CD4-positive, alpha-beta T cell (primary cell): ENCODE measurements at regions not wholly inside any gene's neighbourhood (a gene's known extent, or its start where the extent isn't known, plus 50 kb on each side); places are given as distances from the start of the nearest gene placed in this dataset.

ENCODE experiments used
- ATAC-seq: fragments of 200-7000 bp; cut with Tn5 transposase; one replicate; pipeline ENCODE4 v1.10.0; 2022; ENCODE audit warnings: mild to moderate bottlenecking; ENCODE audit not compliant: poor library complexity
- CTCF ChIA-PET: fragments of 350-600 bp; sonication (Branson Sonifier 250); formaldehyde crosslinking; loops from one replicate; lab custom pipeline; 2021; ENCODE audit warnings: antibody characterized with exemption, inconsistent platforms; lab: Charles Lee
- POLR2A ChIA-PET: fragments of 350-600 bp; sonication (Branson Sonifier 250); formaldehyde crosslinking; loops from one replicate; lab custom pipeline; 2021; ENCODE audit warnings: antibody characterized with exemption, inconsistent platforms; lab: Charles Lee
- DNase-seq, 14 experiments: peaks; one replicate each; pipeline ENCODE4 v3.0.0-alpha.2; 2013 to 2020; ENCODE audit warnings: mixed read lengths in 2 of 14
- H3K27ac ChIP-seq, 2 donors: one replicate each; pipeline versions ENCODE4 v1.5.1 to v1.7.0; 2013; ENCODE audit warnings: low read length in 2 of 2, low read depth in 1 of 2, mild to moderate bottlenecking in 1 of 2
- H3K27me3 ChIP-seq, 2 experiments: 1 replicate in 1 of 2; 2 replicates in 1 of 2; pipeline versions ENCODE4 v1.6.1 to v1.7.0; 2013; ENCODE audit warnings: low read length in 2 of 2, control low read depth in 1 of 2, mild to moderate bottlenecking in 1 of 2, moderate library complexity in 1 of 2; ENCODE audit not compliant: insufficient read depth in 2 of 2, control insufficient read depth in 1 of 2
- H3K36me3 ChIP-seq: one replicate; pipeline ENCODE4 v1.6.1; 2013; ENCODE audit warnings: low read length, control low read depth; ENCODE audit not compliant: insufficient read depth
- H3K4me1 ChIP-seq: one replicate; pipeline ENCODE4 v1.6.1; 2013; ENCODE audit warnings: low read length, control low read depth; ENCODE audit not compliant: insufficient read depth
- H3K4me3 ChIP-seq: one replicate; pipeline ENCODE4 v1.5.1; 2013; ENCODE audit warnings: mild to moderate bottlenecking, low read length, moderate library complexity
- H3K9me3 ChIP-seq, 2 experiments: 1 replicate in 1 of 2; 2 replicates in 1 of 2; pipeline versions ENCODE4 v1.6.1 to v1.7.0; 2013; ENCODE audit warnings: low read length in 2 of 2, mild to moderate bottlenecking in 2 of 2, control low read depth in 1 of 2, moderate library complexity in 1 of 2; ENCODE audit not compliant: control insufficient read depth in 1 of 2, insufficient read depth in 1 of 2
- H3K27ac Mint-ChIP-seq: one replicate; pipeline ENCODE4 v1.8.0; 2020; ENCODE audit warnings: mixed read lengths
- H3K27me3 Mint-ChIP-seq: one replicate; pipeline ENCODE4 v1.8.0; 2021; ENCODE audit warnings: mixed read lengths
- H3K36me3 Mint-ChIP-seq: one replicate; pipeline ENCODE4 v1.8.0; 2021; ENCODE audit warnings: low read depth, mixed read lengths
- H3K4me1 Mint-ChIP-seq: one replicate; pipeline ENCODE4 v1.8.0; 2021; ENCODE audit warnings: low read depth, mixed read lengths
- H3K4me3 Mint-ChIP-seq: one replicate; pipeline ENCODE4 v1.8.0; 2020; ENCODE audit warnings: mild to moderate bottlenecking, mixed read lengths
- H3K9me3 Mint-ChIP-seq: one replicate; pipeline ENCODE4 v1.8.0; 2020; ENCODE audit warnings: mixed read lengths
- intact Hi-C, 2 experiments: fragments of 100-400 bp; cut with DNase I in 1 of 2; cut with micrococcal nuclease in 1 of 2; formaldehyde crosslinking; loops; one replicate each; pipeline versions ENCODE4 v1.15.1 to v1.9.0; 2023 to 2025; cut with DNase I, micrococcal nuclease
- TF ChIP-seq, protein P1 (sequence below): fragments of 200-600 bp; IDR thresholded peaks from one replicate; pipeline ENCODE4 v1.8.0; 2022; ENCODE audit warnings: antibody characterized with exemption, mild to moderate bottlenecking

DNA sequence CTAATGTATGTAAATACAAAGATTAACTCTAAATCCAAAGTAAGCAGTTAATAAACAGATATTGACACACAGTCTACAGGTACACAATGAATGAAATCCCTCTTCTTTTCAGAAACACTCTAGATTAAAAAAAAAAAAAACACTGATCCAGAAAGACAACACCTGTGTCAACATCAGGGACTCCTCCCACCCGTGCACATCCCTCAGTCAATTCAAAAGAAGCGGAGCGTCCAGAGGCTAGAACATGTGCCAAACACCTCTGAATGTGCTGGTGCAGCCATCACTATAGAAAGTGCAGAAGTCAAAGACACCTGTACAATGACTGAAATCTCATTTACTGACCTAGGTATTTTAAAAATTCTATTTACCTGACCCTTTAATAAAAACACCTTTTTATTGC, 622.6 kb upstream of the ID2 start:
- no peak overlapping the region for H3K27ac Mint-ChIP-seq
- CTCF ChIA-PET, result no interaction called here
- H3K27me3 ChIP-seq, result no peaks in the 10 kb centered on the region

DNA sequence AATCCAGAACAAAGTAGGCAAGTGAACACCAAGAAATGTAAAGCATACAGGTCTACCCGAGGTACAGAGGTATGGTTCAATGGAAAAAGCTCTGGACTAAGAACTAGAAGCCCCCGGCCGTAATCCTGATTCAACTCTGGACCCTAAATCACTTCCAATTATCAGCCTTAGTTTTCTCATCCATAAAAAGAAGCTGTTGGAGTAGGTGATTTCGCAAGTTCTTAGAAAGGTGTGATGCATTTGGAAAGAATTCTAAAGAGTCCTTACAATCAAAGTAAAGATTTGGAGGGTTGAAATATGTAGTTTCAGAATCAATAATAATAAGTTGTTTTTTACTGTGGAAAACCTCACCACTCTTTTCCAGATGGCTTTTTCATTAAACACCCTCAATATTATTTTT, 622.1 kb upstream of the ID2 start:
- Histone ChIP-seq H3K27ac (no peak overlapping the region), H3K27me3 (no peaks in the 10 kb centered on the region), H3K4me1 (no peaks in the 10 kb centered on the region), H3K9me3 (no peaks in the 10 kb centered on the region), H3K36me3 (no peaks in the 10 kb centered on the region), H3K4me3 (no peak overlapping the region)
- H3K36me3 Mint-ChIP-seq, result no peaks in the 10 kb centered on the region
- no peak for DNase-seq
- peaks cover 10% of the 10 kb centered on the region for H3K9me3 Mint-ChIP-seq
- peaks cover 3% of the 10 kb centered on the region for H3K4me1 Mint-ChIP-seq
- POLR2A ChIA-PET, result no interaction called here
- TF ChIP-seq, protein P1, sequence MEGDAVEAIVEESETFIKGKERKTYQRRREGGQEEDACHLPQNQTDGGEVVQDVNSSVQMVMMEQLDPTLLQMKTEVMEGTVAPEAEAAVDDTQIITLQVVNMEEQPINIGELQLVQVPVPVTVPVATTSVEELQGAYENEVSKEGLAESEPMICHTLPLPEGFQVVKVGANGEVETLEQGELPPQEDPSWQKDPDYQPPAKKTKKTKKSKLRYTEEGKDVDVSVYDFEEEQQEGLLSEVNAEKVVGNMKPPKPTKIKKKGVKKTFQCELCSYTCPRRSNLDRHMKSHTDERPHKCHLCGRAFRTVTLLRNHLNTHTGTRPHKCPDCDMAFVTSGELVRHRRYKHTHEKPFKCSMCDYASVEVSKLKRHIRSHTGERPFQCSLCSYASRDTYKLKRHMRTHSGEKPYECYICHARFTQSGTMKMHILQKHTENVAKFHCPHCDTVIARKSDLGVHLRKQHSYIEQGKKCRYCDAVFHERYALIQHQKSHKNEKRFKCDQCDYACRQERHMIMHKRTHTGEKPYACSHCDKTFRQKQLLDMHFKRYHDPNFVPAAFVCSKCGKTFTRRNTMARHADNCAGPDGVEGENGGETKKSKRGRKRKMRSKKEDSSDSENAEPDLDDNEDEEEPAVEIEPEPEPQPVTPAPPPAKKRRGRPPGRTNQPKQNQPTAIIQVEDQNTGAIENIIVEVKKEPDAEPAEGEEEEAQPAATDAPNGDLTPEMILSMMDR, result no peak
- no peak overlapping the region for H3K4me3 Mint-ChIP-seq
- ATAC-seq, result no peak
- H3K27me3 Mint-ChIP-seq, result no peaks in the 10 kb centered on the region
- H3K27ac Mint-ChIP-seq, result no peak overlapping the region
- intact Hi-C loops, result no loop called here
- CTCF ChIA-PET, result interaction anchor here (1.5 kb wide), 1 partner anchor 44 kb away, joined by 3 read pairs; no protein-coding TSS in a partner anchor

More for the DNA sequence above, 622.6 kb upstream of the ID2 start:
- peaks cover 3% of the 10 kb centered on the region for H3K4me1 Mint-ChIP-seq
- no peak overlapping the region for H3K4me3 Mint-ChIP-seq
- TF ChIP-seq, protein P1, result no peak
- no peaks in the 10 kb centered on the region for H3K27me3 Mint-ChIP-seq
- Histone ChIP-seq H3K4me1 (no peaks in the 10 kb centered on the region), H3K4me3 (no peak overlapping the region), H3K27ac (no peak overlapping the region), H3K9me3 (no peaks in the 10 kb centered on the region), H3K36me3 (no peaks in the 10 kb centered on the region)
- POLR2A ChIA-PET, result no interaction called here
- intact Hi-C loops, result no loop called here
- peaks cover 10% of the 10 kb centered on the region for H3K9me3 Mint-ChIP-seq
- ATAC-seq, result no peak
- no peak for DNase-seq
- H3K36me3 Mint-ChIP-seq, result no peaks in the 10 kb centered on the region

DNA sequence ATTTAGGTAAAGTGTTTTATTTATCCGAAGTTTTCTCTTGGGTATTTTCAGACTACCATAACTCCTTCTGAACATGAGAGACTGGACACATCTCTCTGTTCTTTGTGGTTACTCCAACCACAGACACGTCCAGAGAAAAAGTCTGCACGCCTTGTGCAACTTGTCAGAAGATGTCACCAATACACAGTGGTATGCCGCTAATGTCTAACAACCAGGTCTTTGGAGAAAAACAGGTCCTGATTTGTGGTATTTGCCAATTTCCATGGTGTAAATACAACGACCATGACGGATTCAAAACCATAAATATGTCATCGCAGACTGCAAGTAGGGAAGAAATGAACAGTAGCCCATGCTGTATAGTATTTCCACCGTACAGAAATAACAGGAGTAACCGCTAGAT, 620.6 kb upstream of the ID2 start:
- H3K4me1 Mint-ChIP-seq, result peaks cover 3% of the 10 kb centered on the region
- Histone ChIP-seq H3K27ac (no peak overlapping the region), H3K36me3 (no peaks in the 10 kb centered on the region), H3K4me1 (no peaks in the 10 kb centered on the region), H3K9me3 (no peaks in the 10 kb centered on the region), H3K27me3 (no peaks in the 10 kb centered on the region), H3K4me3 (no peak overlapping the region)
- ATAC-seq (no peak), DNase-seq (no peak)
- peaks cover 7% of the 10 kb centered on the region for H3K9me3 Mint-ChIP-seq
- ChIA-PET POLR2A (no interaction called here), CTCF (interaction anchor here (1.5 kb wide), 1 partner anchor 45 kb away, joined by 3 read pairs; no protein-coding TSS in a partner anchor)
- no peaks in the 10 kb centered on the region for H3K36me3 Mint-ChIP-seq
- TF ChIP-seq, protein P1, result no peak
- H3K27me3 Mint-ChIP-seq, result no peaks in the 10 kb centered on the region
- no peak overlapping the region for H3K27ac Mint-ChIP-seq
- intact Hi-C loops, result no loop called here
- H3K4me3 Mint-ChIP-seq, result no peak overlapping the region
